GM18508 (cell line): ENCODE measurements at regions not wholly inside any gene's neighbourhood (a gene's known extent, or its start where the extent isn't known, plus 50 kb on each side); places are given as distances from the start of the nearest gene placed in this dataset.
"Not testable (repeated sequence)": the region's sequence is repeated elsewhere in the genome, so short reads cannot be mapped to it uniquely, and the experiment has no call there.

ENCODE experiments used
- ATAC-seq: cut with Tn5 transposase; IDR thresholded peaks from one replicate; pipeline ENCODE4 v1.9.1; 2021; ENCODE audit warnings: moderate number of reproducible peaks; ENCODE audit not compliant: insufficient read depth, unreplicated experiment

GRCh38 chrX:147468600-147468999, 443.1 kb upstream of the FMR1 start:
- ATAC-seq: no peak

DNA sequence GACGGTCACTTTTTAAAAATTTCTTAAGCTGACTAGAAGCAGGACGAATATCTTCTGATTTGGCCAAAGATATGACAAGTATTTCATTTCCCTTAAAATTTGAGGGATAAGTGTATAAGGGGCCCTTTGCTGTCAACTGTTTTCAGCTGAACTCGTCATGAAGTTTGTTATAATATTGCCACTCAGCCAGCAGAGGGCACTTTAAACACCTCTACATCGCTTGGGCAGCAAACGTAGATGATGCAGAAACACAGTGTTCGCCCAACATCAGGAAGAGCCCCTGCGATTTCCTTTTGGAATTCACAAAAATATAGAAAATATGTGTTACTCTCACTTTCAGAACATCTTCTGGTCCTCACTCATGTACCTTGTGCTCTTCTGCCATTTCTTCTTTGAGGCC, 435.7 kb upstream of the FMR1 start:
- no peak for ATAC-seq

DNA sequence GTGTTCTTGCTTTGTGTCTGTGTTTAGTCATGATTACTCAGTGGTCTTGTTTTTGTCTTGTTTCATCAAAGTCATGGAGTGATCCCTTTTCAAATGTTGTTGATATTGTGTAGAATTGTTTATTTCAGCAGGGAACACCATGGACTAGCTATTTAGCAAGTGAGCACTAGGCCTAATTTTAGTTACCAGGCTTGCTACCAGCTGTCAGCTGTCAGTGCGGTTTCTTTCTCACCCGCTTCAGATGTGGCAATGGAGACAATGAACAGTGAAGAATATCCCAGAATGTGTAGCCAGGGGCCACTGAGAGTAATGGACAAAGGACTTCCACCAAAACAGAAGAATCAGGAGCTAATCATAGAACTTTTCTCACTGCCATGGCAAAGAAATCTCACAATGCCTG, 432.8 kb upstream of the FMR1 start:
- ATAC-seq: no peak

DNA sequence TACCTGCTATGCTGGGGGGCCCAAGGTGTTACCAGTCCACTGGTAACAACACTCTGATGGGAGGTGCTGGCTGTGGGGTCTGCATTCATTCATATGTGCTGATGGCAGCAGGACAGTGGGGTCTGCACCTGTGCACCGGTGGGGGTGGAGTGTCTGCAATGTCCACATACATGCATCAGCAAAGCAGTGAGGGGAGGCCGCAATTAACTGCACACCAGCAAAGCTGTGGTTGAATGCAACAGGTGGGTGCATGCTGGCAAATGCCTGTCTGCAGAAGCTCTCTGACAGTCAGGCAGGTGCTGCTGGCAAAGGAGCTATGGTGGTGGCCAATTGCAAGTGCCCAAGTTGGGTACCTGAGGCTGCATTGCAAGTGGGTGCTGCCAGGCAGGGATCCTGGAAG, 426.5 kb upstream of the FMR1 start:
- no peak for ATAC-seq

GRCh38 chrX:147494365-147494764, 417.4 kb upstream of the FMR1 start:
- ATAC-seq: no peak

GRCh38 chrX:147498796-147499195, 412.9 kb upstream of the FMR1 start:
- ATAC-seq: no peak

GRCh38 chrX:147522981-147523380, 388.7 kb upstream of the FMR1 start:
- no peak for ATAC-seq

GRCh38 chrX:147533426-147533825, 378.3 kb upstream of the FMR1 start:
- ATAC-seq: no peak

GRCh38 chrX:147537172-147537571, 374.5 kb upstream of the FMR1 start:
- no peak for ATAC-seq

- ATAC-seq: not testable (repeated sequence)
These were observed 363.7 kb upstream of the FMR1 start for GRCh38 chrX:147548023-147548422.

DNA sequence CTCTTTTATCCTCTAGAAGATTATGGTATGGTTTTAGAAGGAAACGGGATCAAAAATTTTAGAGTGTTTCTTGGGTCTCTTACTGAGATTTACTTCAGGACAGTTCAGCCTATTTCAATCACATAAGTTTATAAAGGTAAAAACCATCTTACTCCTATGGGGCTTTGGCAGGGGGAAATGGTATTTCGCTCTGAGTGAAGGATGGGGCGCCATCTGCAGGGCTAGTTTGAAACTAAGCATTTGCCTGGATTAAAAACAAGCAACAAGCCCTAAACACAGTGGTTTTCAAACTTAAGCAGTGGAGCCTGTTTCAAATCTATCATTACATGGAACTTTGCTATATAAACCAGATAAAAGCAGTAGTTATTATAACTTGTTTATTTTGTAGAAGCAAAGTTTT, 361.5 kb upstream of the FMR1 start:
- ATAC-seq: no peak

GRCh38 chrX:147559191-147559590, 352.5 kb upstream of the FMR1 start:
- ATAC-seq: no peak

DNA sequence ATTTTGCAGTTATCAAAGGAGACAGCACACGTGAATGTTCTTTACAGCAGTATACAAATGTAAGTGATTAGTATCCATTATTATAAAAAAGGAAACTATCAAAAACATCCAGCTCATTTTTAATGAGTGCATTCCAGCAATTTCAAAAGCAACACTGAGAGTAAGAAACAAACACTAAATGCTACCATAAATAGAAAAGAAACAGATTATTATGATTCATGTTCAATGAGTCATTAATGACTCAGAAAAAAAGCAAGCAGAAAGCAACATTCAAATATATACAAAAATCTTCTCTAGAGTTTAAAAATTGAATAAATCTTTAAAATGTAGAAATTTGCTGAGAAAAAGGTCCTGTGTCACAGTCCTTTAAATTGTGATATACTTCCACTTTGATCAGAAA, 346.5 kb upstream of the FMR1 start:
- ATAC-seq: no peak

DNA sequence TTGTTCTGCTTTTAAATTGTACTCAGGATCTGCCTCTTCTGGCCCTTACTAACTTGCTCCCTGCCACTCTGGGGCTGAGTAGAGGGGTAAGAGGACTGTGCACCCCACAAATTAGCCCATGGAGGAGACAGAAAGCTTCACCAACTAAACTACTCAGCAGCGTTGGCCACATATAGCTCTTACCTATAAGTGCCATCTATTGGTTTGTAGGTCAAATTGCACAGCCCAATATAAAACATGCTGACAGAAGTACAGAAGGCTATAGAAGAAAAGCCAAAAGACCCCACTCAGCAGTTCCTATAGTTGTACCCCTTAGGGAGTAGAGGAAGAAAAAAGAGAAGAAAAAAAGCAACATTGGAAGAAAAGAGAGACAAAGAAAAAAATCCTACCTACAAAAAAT, 341.2 kb upstream of the FMR1 start:
- no peak for ATAC-seq

DNA sequence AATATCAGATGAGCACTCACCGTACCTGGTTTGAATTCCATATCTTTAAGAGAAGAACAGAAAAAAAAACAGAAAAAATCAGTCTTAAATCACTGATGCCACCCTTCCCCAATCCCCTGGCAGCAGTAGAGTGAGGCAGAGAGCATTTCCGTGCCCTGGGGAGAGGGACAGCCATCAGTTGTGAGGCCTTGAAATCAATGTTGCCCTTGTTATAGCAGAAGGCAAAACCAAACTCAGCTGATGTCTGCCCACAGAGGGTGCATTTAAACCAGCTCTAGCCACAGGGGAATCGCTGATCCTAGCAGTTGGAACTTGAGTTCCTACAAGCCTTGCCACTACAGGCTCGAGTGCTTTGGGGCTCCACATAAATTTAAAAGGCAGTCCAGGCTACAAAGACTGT, 338.5 kb upstream of the FMR1 start:
- no peak for ATAC-seq

- no peak for ATAC-seq
These were observed 309.5 kb upstream of the FMR1 start for GRCh38 chrX:147602176-147602696.

DNA sequence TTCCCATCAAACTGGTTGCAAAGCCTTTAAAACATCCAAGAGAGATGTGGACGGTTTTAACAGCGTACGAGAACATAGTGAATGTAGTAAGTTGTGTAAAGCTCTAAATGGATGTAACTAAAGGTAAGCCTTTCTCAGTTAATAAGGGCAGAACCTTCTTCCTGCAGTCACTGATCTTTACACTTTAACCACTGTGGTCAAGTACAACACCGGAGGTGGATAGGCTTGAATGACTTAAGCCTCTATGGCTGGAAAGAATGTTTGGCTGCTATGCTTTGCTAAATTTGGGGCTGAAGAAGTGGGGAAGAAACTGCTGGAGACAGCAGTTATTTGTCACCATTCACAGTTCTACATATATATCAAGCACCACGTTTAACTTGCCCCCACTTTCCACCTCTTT, 285.1 kb upstream of the FMR1 start:
- no peak for ATAC-seq

DNA sequence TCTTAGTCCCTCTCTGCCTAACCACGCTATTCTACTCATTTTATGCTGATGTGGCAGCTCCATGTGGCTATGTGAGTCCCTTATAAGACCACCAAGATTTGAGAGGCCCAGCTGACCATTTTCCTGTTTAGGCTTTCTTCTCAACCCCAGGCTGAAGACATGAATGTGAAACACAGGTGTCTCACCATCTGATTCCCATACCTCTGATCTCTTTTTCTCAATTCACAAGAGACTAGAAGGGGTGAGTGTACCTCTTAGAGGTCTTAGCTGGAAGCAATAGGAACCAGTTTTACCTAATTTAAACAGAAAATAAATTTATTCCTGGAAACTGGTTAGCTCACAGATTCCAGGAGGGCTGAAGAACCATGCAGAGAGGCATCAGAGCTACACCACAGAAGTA, 276.5 kb upstream of the FMR1 start:
- ATAC-seq: no peak

DNA sequence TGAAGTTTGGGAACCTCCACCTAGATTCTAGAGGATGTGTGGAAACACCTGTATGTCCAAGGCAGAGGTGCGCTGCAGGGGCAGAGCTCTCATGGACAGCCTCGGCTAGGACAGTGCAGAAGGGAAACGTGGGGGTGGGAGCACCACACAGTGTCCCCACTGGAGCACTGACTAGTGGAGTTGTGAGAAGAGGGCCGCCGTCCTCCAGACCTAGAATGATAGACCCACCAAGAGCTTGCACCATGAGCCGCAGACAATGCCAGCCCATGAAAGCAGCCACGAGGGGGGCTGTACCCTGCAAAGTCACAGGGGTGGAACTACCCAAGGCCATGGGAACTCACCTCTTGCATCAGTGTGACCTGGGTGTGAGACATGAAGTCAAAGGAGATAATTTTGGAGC, 274.5 kb upstream of the FMR1 start:
- no peak for ATAC-seq

DNA sequence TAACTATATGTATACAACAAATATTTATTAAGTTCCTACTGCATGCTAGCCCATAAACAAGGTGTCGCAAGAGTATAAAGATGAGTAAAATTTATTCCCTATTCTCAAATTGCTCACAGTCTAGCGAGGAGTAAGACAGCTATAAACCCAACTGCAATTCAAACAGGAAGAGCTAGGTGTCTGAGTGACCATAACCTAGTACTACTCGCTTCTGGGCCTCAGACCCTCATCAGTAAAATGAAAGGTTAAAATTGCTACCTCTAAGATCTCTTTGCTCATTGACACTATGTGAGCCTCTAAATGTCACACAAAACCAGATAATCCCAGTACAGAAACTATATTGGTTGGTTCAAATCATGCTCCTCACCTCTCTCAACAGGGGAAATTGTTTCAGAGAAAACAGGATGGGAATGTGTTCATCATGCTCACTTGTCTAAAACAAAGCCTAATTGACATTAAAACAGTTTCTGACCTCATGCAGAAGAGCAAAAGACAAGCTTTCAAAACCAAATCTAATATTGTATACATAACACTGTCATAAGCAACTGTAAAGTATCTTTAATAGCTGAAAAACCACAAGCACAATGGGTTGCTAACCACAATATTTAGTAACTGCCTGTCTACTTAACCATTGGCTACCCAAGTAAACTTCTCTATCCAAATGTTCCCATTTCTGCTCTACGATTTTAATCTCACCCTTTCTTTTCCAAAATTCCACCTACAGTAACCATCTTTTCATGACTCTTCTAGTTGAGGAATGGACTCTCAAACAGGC, 264.6 kb upstream of the FMR1 start:
- no peak for ATAC-seq

- ATAC-seq: no peak
These were observed 235.9 kb upstream of the FMR1 start for GRCh38 chrX:147675819-147676218.

DNA sequence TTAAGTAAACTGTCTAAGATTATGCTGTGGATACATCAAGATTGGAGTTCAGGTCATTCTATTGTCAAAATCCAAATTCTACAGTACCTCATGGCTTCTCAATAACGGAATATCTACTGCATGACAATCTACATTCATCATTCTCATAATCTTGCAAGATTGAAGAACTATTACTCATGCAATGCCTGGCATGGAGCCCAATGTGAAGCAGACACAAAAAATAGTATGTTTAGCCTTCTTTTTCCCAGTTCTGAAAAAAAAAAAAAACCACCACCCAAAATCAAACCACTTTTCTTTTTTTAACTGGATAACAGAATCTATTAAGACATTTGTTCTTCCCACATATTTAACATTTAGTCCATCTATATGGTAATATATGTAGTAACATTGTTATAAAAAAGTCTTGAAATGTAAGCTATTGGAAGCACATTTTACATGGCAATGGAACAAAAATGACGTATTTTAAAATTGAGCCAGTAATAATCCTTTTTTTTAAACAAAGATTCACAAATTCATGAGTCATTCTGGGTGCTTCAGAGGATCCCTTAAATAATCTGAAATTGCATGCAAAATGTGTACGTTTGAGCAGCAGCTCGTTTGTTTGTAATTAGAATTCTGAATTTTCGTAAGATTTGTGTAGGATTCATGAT, 232.2 kb upstream of the FMR1 start:
- ATAC-seq: no peak
